Ovary (tissue), 3 donors: ENCODE measurements at regions not wholly inside any gene's neighbourhood (a gene's known extent, or its start where the extent isn't known, plus 50 kb on each side); places are given as distances from the start of the nearest gene placed in this dataset.

Experiments
- CTCF ChIP-seq, 3 donors: fragments of 450-650 bp in 2 of 3; fragments of 200-600 bp in 1 of 3; IDR thresholded peaks; one replicate each; pipeline versions ENCODE4 v1.5.1 to v1.8.0; 2016 to 2022; ENCODE audit warnings: antibody characterized with exemption in 3 of 3, mild to moderate bottlenecking in 1 of 3
- EP300 ChIP-seq: sonication (generic); formaldehyde crosslinking; IDR thresholded peaks from one replicate; pipeline ENCODE4 v1.6.1; 2017; ENCODE audit warnings: antibody characterized with exemption
- POLR2A ChIP-seq: fragments of 450-650 bp; IDR thresholded peaks from one replicate; pipeline ENCODE4 v1.6.1; 2017; ENCODE audit warnings: antibody characterized with exemption, mild to moderate bottlenecking, moderate library complexity
- donor health status: DM: no; HTN: no; CAD: no.

GRCh38 chr1:192485692-192486436, 89.7 kb upstream of the RGS1 start:
- TF ChIP-seq CTCF (IDR thresholded peaks at IDR 0.05), result no peak
- no peak for TF ChIP-seq POLR2A
- TF ChIP-seq EP300, result no peak
